Activated CD8-positive, alpha-beta memory T cell treated with anti-CD3 and anti-CD28 coated beads, Interleukin-2, amount 10 ng/mL, durations not matched to agents 7 days and 5 days (primary cell): ENCODE measurements at regions not wholly inside any gene's neighbourhood (a gene's known extent, or its start where the extent isn't known, plus 50 kb on each side); places are given as distances from the start of the nearest gene placed in this dataset.
"Not testable (repeated sequence)": the region's sequence is repeated elsewhere in the genome, so short reads cannot be mapped to it uniquely, and the experiment has no call there.

ENCODE experiments used
- ATAC-seq: fragments of 150-1000 bp; cut with Tn5 transposase; one replicate; pipeline ENCODE4 v1.10.0; 2021; ENCODE audit warnings: moderate library complexity
- CTCF ChIA-PET: fragments of 350-600 bp; sonication (Branson Sonifier 250); formaldehyde crosslinking; loops from one replicate; lab custom pipeline; 2021; ENCODE audit warnings: antibody characterized with exemption; lab: Charles Lee
- DNase-seq: peaks from one replicate; pipeline ENCODE4 v3.0.0-alpha.2; 2020
- H3K27ac Mint-ChIP-seq: one replicate; pipeline ENCODE4 v1.8.0; 2021; ENCODE audit warnings: mild to moderate bottlenecking, mixed read lengths
- H3K27me3 Mint-ChIP-seq: one replicate; pipeline ENCODE4 v1.8.0; 2021; ENCODE audit warnings: mixed read lengths
- H3K36me3 Mint-ChIP-seq: one replicate; pipeline ENCODE4 v1.8.0; 2021; ENCODE audit warnings: mild to moderate bottlenecking, mixed read lengths
- H3K4me1 Mint-ChIP-seq: one replicate; pipeline ENCODE4 v1.8.0; 2021; ENCODE audit warnings: mixed read lengths
- H3K4me3 Mint-ChIP-seq: one replicate; pipeline ENCODE4 v1.8.0; 2021; ENCODE audit warnings: mild to moderate bottlenecking, moderate library complexity, mixed read lengths
- H3K9me3 Mint-ChIP-seq: one replicate; pipeline ENCODE4 v1.8.0; 2022; ENCODE audit warnings: low read depth, mixed read lengths

DNA sequence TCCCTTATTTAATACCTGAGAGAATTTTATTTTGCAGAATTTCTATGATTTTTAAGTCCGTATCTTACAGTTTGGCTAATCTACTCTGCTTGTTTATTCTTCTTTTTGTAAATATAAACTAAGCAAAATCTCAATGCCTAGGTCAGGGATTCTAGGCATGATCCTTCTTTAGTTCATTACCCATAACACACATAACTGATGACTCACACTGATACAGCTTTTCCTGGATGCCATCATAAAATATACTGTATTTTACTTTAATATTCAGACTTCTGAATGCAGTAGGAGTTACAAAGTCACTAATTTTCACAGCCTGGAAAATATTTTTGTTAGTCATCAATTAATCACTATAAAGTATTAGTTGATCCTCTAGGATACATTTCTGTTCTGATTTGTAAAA, 898.2 kb upstream of the RAG2 start:
- no peak for ATAC-seq
- DNase-seq: no peak
- CTCF ChIA-PET: no interaction called here
- H3K27ac Mint-ChIP-seq: no peak overlapping the region
- peaks cover 12% of the 10 kb centered on the region for H3K9me3 Mint-ChIP-seq
- H3K36me3 Mint-ChIP-seq: no peaks in the 10 kb centered on the region
- no peaks in the 10 kb centered on the region for H3K4me1 Mint-ChIP-seq
- H3K4me3 Mint-ChIP-seq: no peak overlapping the region
- H3K27me3 Mint-ChIP-seq: no peaks in the 10 kb centered on the region

DNA sequence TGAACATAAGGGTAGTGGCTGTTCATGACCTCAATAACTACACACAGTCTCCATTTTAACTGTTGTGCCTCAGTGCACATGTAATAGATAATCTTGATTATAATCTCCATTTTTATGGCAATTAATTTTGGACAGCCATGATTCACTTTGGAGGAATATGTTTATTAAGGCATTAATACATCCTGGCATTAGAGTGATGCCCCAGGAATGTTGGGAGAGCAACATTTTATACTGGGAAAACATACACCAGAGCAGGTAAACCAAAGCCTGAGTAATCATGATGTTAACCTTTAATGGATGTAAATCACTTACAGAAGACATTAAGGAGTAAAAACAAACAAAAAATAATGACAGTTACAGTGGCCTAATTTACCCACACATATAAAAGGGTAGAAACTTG, 886.3 kb upstream of the RAG2 start:
- Mint-ChIP-seq H3K9me3 (peaks cover 13% of the 10 kb centered on the region), H3K4me3 (no peak overlapping the region), H3K27me3 (no peaks in the 10 kb centered on the region), H3K27ac (no peak overlapping the region), H3K4me1 (no peaks in the 10 kb centered on the region), H3K36me3 (no peaks in the 10 kb centered on the region)
- CTCF ChIA-PET: no interaction called here
- ATAC-seq: no peak
- no peak for DNase-seq

GRCh38 chr11:37483761-37484160, 885.7 kb upstream of the RAG2 start:
- Mint-ChIP-seq H3K9me3 (peaks cover 12% of the 10 kb centered on the region), H3K27me3 (no peaks in the 10 kb centered on the region), H3K27ac (no peak overlapping the region), H3K4me1 (no peaks in the 10 kb centered on the region), H3K4me3 (no peak overlapping the region), H3K36me3 (no peaks in the 10 kb centered on the region)
- no peak for DNase-seq
- ATAC-seq: no peak
- CTCF ChIA-PET: no interaction called here

DNA sequence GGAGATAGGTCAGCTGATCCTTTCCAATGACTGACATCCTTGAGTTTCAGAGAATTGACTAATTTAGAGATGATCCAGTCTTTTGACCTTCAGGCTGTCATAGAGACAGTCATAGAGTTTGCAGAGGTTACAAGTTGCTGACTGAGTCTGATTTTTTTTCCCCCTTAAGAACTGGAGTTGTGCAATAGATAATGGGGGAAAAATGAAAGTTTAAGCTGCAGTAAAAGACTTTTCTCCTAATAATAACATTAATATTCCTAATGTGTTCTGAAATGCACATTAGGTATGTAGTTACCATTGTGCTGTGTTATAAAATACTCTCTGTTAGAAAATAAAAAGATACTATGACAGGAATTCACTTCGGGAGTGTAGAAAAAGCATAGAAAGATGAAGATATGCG, 876.9 kb upstream of the RAG2 start:
- no peak for ATAC-seq
- Mint-ChIP-seq H3K4me3 (no peak overlapping the region), H3K36me3 (no peaks in the 10 kb centered on the region), H3K4me1 (no peaks in the 10 kb centered on the region), H3K27me3 (no peaks in the 10 kb centered on the region), H3K9me3 (peaks cover 8% of the 10 kb centered on the region), H3K27ac (no peak overlapping the region)
- DNase-seq: no peak
- CTCF ChIA-PET: no interaction called here

- no peaks in the 10 kb centered on the region for H3K4me1 Mint-ChIP-seq
- H3K27me3 Mint-ChIP-seq: no peaks in the 10 kb centered on the region
- H3K4me3 Mint-ChIP-seq: no peak overlapping the region
- ATAC-seq (no peak), DNase-seq (no peak)
- CTCF ChIA-PET: no interaction called here
- H3K9me3 Mint-ChIP-seq: peaks cover 10% of the 10 kb centered on the region
- H3K36me3 Mint-ChIP-seq: no peaks in the 10 kb centered on the region
- no peak overlapping the region for H3K27ac Mint-ChIP-seq
These were observed 870.3 kb upstream of the RAG2 start for GRCh38 chr11:37468344-37468743.

- CTCF ChIA-PET: no interaction called here
- no peaks in the 10 kb centered on the region for H3K4me1 Mint-ChIP-seq
- H3K9me3 Mint-ChIP-seq: peaks cover 3% of the 10 kb centered on the region
- H3K36me3 Mint-ChIP-seq: no peaks in the 10 kb centered on the region
- no peaks in the 10 kb centered on the region for H3K27me3 Mint-ChIP-seq
- ATAC-seq (no peak), DNase-seq (no peak)
- H3K4me3 Mint-ChIP-seq: no peak overlapping the region
- no peak overlapping the region for H3K27ac Mint-ChIP-seq
These were observed 867.2 kb upstream of the RAG2 start for GRCh38 chr11:37465221-37465620.

DNA sequence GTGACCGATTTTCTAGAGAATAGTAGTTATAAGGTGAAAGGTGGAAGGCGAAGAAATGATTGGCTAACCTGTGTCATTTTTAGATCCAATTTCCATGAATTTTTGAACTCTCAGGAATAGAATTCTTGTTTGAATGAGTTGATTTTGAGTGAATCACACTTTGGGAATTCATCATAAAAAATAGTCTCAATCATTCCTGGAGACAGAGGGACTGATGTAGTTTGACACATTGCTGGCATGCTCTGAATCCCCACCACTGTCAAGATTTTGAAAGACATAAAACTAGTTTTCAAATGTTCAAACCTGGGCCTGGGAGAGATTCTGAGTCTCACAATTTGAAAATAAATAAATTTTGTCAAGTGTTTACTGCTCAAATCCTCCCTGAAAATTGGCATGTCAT, 861.4 kb upstream of the RAG2 start:
- DNase-seq (no peak), ATAC-seq (no peak)
- CTCF ChIA-PET: no interaction called here
- Mint-ChIP-seq H3K4me3 (no peak overlapping the region), H3K4me1 (no peaks in the 10 kb centered on the region), H3K27ac (no peak overlapping the region), H3K9me3 (peaks cover 6% of the 10 kb centered on the region), H3K27me3 (no peaks in the 10 kb centered on the region), H3K36me3 (no peaks in the 10 kb centered on the region)

DNA sequence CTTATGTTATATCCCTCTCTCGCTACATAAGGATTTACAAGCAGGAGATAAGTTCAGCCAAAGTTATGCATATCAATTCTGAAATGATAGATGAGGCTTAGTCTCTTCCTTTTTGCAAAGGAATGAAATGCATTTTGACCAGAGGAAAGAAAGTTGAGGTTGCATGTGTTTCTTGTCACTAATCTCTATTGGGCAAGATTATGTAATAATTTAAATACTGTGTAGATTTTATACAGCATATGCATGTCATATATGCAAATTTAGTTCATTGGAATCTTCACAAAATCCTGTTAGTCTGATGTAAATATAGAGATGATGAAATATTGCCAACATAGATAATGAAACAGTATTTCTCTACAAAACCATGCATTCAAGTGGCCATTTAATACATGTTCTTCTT, 858.7 kb upstream of the RAG2 start:
- CTCF ChIA-PET: no interaction called here
- no peak overlapping the region for H3K27ac Mint-ChIP-seq
- H3K4me3 Mint-ChIP-seq: no peak overlapping the region
- DNase-seq (no peak), ATAC-seq (no peak)
- peaks cover 6% of the 10 kb centered on the region for H3K9me3 Mint-ChIP-seq
- no peaks in the 10 kb centered on the region for H3K4me1 Mint-ChIP-seq
- no peaks in the 10 kb centered on the region for H3K27me3 Mint-ChIP-seq
- no peaks in the 10 kb centered on the region for H3K36me3 Mint-ChIP-seq

DNA sequence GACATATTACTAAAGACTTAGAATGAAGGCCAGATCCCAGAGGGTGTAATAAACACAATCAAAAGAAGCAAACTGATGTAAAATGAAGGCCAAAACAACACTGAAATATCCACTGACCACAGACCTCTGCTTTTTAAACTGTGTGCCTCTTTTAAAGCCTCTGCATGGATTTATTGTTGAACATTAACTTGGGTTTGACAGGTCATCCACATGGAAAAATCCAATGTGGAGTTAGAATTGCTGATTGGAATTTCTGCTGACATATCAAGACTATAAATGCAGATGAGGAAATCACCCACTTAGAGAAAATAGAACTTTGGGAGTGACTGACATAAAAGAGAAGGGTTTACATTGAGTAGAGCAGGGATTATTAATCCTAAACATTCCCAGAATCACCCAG, 853.9 kb upstream of the RAG2 start:
- CTCF ChIA-PET: no interaction called here
- H3K36me3 Mint-ChIP-seq: no peaks in the 10 kb centered on the region
- H3K4me3 Mint-ChIP-seq: no peak overlapping the region
- H3K27ac Mint-ChIP-seq: no peak overlapping the region
- H3K9me3 Mint-ChIP-seq: peaks cover 4% of the 10 kb centered on the region
- DNase-seq (no peak), ATAC-seq (no peak)
- no peaks in the 10 kb centered on the region for H3K4me1 Mint-ChIP-seq
- no peaks in the 10 kb centered on the region for H3K27me3 Mint-ChIP-seq

- Mint-ChIP-seq H3K9me3 (peaks cover 3% of the 10 kb centered on the region), H3K36me3 (no peaks in the 10 kb centered on the region), H3K27me3 (no peaks in the 10 kb centered on the region), H3K27ac (no peak overlapping the region), H3K4me3 (no peak overlapping the region), H3K4me1 (no peaks in the 10 kb centered on the region)
- CTCF ChIA-PET: no interaction called here
- ATAC-seq (no peak), DNase-seq (no peak)
These were observed 852.6 kb upstream of the RAG2 start for GRCh38 chr11:37450613-37451012.

- Mint-ChIP-seq H3K36me3 (no peaks in the 10 kb centered on the region), H3K9me3 (peaks cover 5% of the 10 kb centered on the region), H3K27me3 (no peaks in the 10 kb centered on the region), H3K4me3 (no peak overlapping the region), H3K4me1 (no peaks in the 10 kb centered on the region), H3K27ac (no peak overlapping the region)
- ATAC-seq: no peak
- CTCF ChIA-PET: no interaction called here
- no peak for DNase-seq
These were observed 851.1 kb upstream of the RAG2 start for GRCh38 chr11:37449146-37449545.

DNA sequence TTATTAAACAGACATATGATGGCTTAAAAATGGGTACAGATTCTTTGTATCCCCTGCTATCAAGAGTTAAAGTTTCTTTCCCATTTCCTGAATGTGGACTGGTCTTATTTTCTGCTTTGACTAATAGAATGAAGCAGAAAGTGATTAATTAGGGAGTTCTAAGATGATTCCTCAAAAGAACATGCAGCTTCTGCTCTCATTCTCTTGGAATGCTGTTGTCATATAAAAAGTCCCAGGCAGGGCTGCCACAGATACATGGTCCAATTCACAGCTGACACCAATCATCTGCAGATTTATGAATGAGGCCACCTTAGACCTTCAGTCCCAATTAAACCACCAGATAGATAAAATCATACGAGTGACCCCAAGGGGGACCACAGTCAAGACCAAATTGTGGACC, 844.5 kb upstream of the RAG2 start:
- DNase-seq: no peak
- CTCF ChIA-PET: no interaction called here
- H3K9me3 Mint-ChIP-seq: peaks cover 6% of the 10 kb centered on the region
- no peaks in the 10 kb centered on the region for H3K4me1 Mint-ChIP-seq
- H3K36me3 Mint-ChIP-seq: no peaks in the 10 kb centered on the region
- no peak overlapping the region for H3K27ac Mint-ChIP-seq
- ATAC-seq: no peak
- no peaks in the 10 kb centered on the region for H3K27me3 Mint-ChIP-seq
- H3K4me3 Mint-ChIP-seq: no peak overlapping the region

DNA sequence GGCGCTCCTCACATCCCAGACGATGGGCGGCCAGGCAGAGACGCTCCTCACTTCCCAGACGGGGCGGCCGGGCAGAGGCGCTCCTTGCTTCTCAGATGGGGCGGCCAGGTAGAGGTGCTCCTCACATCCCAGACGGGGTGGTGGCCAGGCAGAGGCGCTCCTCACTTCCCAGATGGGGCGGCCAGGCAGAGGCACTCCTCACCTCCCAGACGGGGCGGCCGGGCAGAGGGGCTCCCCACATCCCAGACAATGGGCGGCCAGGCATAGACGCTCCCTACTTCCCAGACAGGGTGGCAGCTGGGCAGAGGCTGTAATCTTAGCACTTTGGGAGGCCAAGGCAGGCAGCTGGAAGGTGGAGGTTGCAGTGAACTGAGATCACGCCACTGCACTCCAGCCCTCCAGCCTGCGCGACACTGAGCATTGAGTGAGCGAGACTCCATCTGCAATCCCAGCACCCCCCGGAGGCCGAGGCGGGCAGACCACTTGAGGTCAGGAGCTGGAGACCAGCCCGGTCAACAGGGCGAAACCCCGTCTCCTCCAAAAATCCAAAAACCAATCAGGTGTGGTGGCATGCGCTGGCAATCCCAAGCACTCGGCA, 833.7 kb upstream of the RAG2 start:
- H3K9me3 Mint-ChIP-seq, H3K27ac Mint-ChIP-seq, H3K4me1 Mint-ChIP-seq, H3K4me3 Mint-ChIP-seq, DNase-seq, H3K36me3 Mint-ChIP-seq, H3K27me3 Mint-ChIP-seq, CTCF ChIA-PET, ATAC-seq: not testable (repeated sequence)

GRCh38 chr11:37430966-37431632, 833.1 kb upstream of the RAG2 start:
- H3K36me3 Mint-ChIP-seq, H3K4me1 Mint-ChIP-seq, CTCF ChIA-PET, H3K27ac Mint-ChIP-seq, ATAC-seq, DNase-seq, H3K4me3 Mint-ChIP-seq, H3K9me3 Mint-ChIP-seq, H3K27me3 Mint-ChIP-seq: not testable (repeated sequence)
